ENCODE measurements at regions not wholly inside any gene's neighbourhood (a gene's known extent, or its start where the extent isn't known, plus 50 kb on each side); places are given as distances from the start of the nearest gene placed in this dataset.

GRCh38 chr14:101097109-101097793 is 193.7 kb upstream of the RTL1 start:
- no peak for TF ChIP-seq CTCF (IDR thresholded peaks at IDR 0.05; ENCODE audit: insufficient read depth, low read length, severe bottlenecking)
- no peak overlapping the region for H3K4me3 ChIP-seq (ENCODE audit: low read depth, low read length)
- no peaks in the 10 kb centered on the region for H3K36me3 ChIP-seq (ENCODE audit: control insufficient read depth, insufficient read depth, low read length)
- no peaks in the 10 kb centered on the region for H3K27me3 ChIP-seq (ENCODE audit: control insufficient read depth, insufficient read depth, low read length)
- DNase-seq (ENCODE audit: low read depth) (peak; percentile 20), FAIRE-seq (no peak)

GRCh38 chr14:101098177-101098576 is 194.7 kb upstream of the RTL1 start:
- DNase-seq (ENCODE audit: low read depth) (no peak), FAIRE-seq (no peak)
- Histone ChIP-seq H3K4me3 (ENCODE audit: low read depth, low read length) (no peak overlapping the region), H3K36me3 (ENCODE audit: control insufficient read depth, insufficient read depth, low read length) (no peaks in the 10 kb centered on the region), H3K27me3 (ENCODE audit: control insufficient read depth, insufficient read depth, low read length) (no peaks in the 10 kb centered on the region)
- TF ChIP-seq CTCF (IDR thresholded peaks at IDR 0.05; ENCODE audit: insufficient read depth, low read length, severe bottlenecking): no peak

- no peaks in the 10 kb centered on the region for H3K27me3 ChIP-seq (ENCODE audit: control insufficient read depth, insufficient read depth, low read length)
- no peaks in the 10 kb centered on the region for H3K36me3 ChIP-seq (ENCODE audit: control insufficient read depth, insufficient read depth, low read length)
- TF ChIP-seq CTCF (IDR thresholded peaks at IDR 0.05; ENCODE audit: insufficient read depth, low read length, severe bottlenecking): no peak
- no peak overlapping the region for H3K4me3 ChIP-seq (ENCODE audit: low read depth, low read length)
- FAIRE-seq (no peak), DNase-seq (ENCODE audit: low read depth) (no peak)
Observed at GRCh38 chr14:101098641-101099040, 195.1 kb upstream of the RTL1 start.

- FAIRE-seq: no peak
- Histone ChIP-seq H3K4me3 (ENCODE audit: low read depth, low read length) (no peak overlapping the region), H3K27me3 (ENCODE audit: control insufficient read depth, insufficient read depth, low read length) (no peaks in the 10 kb centered on the region), H3K36me3 (ENCODE audit: control insufficient read depth, insufficient read depth, low read length) (no peaks in the 10 kb centered on the region)
- TF ChIP-seq CTCF (IDR thresholded peaks at IDR 0.05; ENCODE audit: insufficient read depth, low read length, severe bottlenecking): no peak
- peak; percentile 81 for DNase-seq (ENCODE audit: low read depth)
Observed at GRCh38 chr14:101101456-101102056, 198.0 kb upstream of the RTL1 start.

GRCh38 chr14:101102875-101103274 is 199.4 kb upstream of the RTL1 start:
- DNase-seq (ENCODE audit: low read depth) (no peak), FAIRE-seq (no peak)
- Histone ChIP-seq H3K4me3 (ENCODE audit: low read depth, low read length) (no peak overlapping the region), H3K36me3 (ENCODE audit: control insufficient read depth, insufficient read depth, low read length) (no peaks in the 10 kb centered on the region), H3K27me3 (ENCODE audit: control insufficient read depth, insufficient read depth, low read length) (no peaks in the 10 kb centered on the region)
- TF ChIP-seq CTCF (IDR thresholded peaks at IDR 0.05; ENCODE audit: insufficient read depth, low read length, severe bottlenecking): no peak

Measured in bronchial epithelial cell (primary cell).